IMR-90 (cell line): ENCODE measurements at regions not wholly inside any gene's neighbourhood (a gene's known extent, or its start where the extent isn't known, plus 50 kb on each side); places are given as distances from the start of the nearest gene placed in this dataset.

ENCODE experiments used
- MAFK ChIP-seq: IDR thresholded peaks from 2 replicates; pipeline ENCODE4 v1.6.1; 2012; ENCODE audit warnings: low read depth, low read length, improper control_type of control experiment
- TF ChIP-seq, protein P1 (sequence below): conservative IDR thresholded peaks from 2 replicates; pipeline ENCODE4 v1.5.1; 2012; ENCODE audit warnings: mild to moderate bottlenecking, low read depth, low read length, improper control_type of control experiment
- TF ChIP-seq, protein P2 (sequence below): fragments of 150-350 bp; IDR thresholded peaks from 2 replicates; pipeline ENCODE4 v1.6.1; 2017; ENCODE audit warnings: mild to moderate bottlenecking, antibody characterized with exemption, low read length, low read depth

DNA sequence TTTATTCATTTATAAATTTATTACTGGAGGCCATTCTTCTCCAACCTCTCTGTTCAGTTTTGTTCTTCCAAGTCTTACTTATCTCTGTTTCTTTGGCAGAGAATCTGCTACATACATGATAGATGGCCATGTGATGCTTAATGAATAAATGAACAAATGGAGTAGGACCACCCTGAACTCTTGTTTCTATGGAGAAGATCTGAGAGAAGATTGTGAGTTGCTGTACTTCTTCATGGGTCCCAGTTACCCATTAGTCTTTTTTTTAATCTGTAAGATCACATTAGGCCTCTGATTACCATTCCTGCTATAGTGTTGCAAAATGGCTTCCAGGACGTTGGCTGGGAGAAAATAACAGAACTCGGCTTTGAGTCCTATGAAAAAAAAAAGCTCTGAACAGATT, 191.9 kb upstream of the SYNPR start:
- TF ChIP-seq, protein P1, sequence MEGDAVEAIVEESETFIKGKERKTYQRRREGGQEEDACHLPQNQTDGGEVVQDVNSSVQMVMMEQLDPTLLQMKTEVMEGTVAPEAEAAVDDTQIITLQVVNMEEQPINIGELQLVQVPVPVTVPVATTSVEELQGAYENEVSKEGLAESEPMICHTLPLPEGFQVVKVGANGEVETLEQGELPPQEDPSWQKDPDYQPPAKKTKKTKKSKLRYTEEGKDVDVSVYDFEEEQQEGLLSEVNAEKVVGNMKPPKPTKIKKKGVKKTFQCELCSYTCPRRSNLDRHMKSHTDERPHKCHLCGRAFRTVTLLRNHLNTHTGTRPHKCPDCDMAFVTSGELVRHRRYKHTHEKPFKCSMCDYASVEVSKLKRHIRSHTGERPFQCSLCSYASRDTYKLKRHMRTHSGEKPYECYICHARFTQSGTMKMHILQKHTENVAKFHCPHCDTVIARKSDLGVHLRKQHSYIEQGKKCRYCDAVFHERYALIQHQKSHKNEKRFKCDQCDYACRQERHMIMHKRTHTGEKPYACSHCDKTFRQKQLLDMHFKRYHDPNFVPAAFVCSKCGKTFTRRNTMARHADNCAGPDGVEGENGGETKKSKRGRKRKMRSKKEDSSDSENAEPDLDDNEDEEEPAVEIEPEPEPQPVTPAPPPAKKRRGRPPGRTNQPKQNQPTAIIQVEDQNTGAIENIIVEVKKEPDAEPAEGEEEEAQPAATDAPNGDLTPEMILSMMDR, result no peak
- no peak for TF ChIP-seq MAFK
- TF ChIP-seq, protein P2, sequence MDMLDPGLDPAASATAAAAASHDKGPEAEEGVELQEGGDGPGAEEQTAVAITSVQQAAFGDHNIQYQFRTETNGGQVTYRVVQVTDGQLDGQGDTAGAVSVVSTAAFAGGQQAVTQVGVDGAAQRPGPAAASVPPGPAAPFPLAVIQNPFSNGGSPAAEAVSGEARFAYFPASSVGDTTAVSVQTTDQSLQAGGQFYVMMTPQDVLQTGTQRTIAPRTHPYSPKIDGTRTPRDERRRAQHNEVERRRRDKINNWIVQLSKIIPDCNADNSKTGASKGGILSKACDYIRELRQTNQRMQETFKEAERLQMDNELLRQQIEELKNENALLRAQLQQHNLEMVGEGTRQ, result no peak
